ENCODE measurements at regions not wholly inside any gene's neighbourhood (a gene's known extent, or its start where the extent isn't known, plus 50 kb on each side); places are given as distances from the start of the nearest gene placed in this dataset.

GRCh38 chr4:140212194-140212593, 58.2 kb upstream of the MAML3 start:
- no peak for TF ChIP-seq GATA2 (IDR thresholded peaks at IDR 0.05; ENCODE audit: low read depth, low read length)
- no peak for TF ChIP-seq GATA3 (IDR thresholded peaks at IDR 0.05; ENCODE audit: low read depth, low read length)

Measured in SH-SY5Y (cell line).